22Rv1 (cell line): ENCODE measurements at regions not wholly inside any gene's neighbourhood (a gene's known extent, or its start where the extent isn't known, plus 50 kb on each side); places are given as distances from the start of the nearest gene placed in this dataset.

Experiments
- ZFX ChIP-seq: fragments of 450-650 bp; IDR thresholded peaks from 2 replicates; pipeline ENCODE4 v1.6.1; 2017; ENCODE audit warnings: antibody characterized with exemption, borderline replicate concordance
- TF ChIP-seq, protein P1 (sequence below): fragments of 450-650 bp; IDR thresholded peaks from 2 replicates; pipeline ENCODE4 v1.5.1; 2017; ENCODE audit warnings: mild to moderate bottlenecking

DNA sequence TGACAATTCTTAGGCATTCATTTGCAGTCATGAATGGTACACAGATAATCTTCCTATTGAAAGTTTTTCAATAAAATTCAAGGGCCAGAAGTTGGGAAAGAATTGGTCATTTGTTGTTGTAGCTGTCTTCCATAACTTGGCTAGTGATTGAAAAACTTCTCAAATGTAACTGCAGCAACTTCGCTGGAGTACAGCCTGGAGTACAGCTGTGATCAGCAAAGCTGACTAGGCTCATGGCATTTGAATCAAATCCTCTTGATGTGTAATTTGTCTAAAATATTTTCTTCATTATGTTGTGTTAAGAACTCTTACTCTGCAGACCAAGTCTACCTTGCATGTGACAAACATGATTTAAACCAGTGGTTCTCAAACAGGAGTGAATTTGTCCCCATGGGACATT lies 226.5 kb upstream of the STEAP1 start:
- TF ChIP-seq, protein P1, sequence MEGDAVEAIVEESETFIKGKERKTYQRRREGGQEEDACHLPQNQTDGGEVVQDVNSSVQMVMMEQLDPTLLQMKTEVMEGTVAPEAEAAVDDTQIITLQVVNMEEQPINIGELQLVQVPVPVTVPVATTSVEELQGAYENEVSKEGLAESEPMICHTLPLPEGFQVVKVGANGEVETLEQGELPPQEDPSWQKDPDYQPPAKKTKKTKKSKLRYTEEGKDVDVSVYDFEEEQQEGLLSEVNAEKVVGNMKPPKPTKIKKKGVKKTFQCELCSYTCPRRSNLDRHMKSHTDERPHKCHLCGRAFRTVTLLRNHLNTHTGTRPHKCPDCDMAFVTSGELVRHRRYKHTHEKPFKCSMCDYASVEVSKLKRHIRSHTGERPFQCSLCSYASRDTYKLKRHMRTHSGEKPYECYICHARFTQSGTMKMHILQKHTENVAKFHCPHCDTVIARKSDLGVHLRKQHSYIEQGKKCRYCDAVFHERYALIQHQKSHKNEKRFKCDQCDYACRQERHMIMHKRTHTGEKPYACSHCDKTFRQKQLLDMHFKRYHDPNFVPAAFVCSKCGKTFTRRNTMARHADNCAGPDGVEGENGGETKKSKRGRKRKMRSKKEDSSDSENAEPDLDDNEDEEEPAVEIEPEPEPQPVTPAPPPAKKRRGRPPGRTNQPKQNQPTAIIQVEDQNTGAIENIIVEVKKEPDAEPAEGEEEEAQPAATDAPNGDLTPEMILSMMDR, result no peak
- no peak for TF ChIP-seq ZFX
